GM12874 (cell line): ENCODE measurements at regions not wholly inside any gene's neighbourhood (a gene's known extent, or its start where the extent isn't known, plus 50 kb on each side); places are given as distances from the start of the nearest gene placed in this dataset.

Experiments used
- TF ChIP-seq, protein P1 (sequence below): IDR thresholded peaks from 2 replicates; pipeline ENCODE4 v1.5.1; 2011; ENCODE audit warnings: low read depth, mild to moderate bottlenecking, control low read depth, low read length, moderate library complexity; ENCODE audit not compliant: insufficient read depth

- TF ChIP-seq, protein P1, sequence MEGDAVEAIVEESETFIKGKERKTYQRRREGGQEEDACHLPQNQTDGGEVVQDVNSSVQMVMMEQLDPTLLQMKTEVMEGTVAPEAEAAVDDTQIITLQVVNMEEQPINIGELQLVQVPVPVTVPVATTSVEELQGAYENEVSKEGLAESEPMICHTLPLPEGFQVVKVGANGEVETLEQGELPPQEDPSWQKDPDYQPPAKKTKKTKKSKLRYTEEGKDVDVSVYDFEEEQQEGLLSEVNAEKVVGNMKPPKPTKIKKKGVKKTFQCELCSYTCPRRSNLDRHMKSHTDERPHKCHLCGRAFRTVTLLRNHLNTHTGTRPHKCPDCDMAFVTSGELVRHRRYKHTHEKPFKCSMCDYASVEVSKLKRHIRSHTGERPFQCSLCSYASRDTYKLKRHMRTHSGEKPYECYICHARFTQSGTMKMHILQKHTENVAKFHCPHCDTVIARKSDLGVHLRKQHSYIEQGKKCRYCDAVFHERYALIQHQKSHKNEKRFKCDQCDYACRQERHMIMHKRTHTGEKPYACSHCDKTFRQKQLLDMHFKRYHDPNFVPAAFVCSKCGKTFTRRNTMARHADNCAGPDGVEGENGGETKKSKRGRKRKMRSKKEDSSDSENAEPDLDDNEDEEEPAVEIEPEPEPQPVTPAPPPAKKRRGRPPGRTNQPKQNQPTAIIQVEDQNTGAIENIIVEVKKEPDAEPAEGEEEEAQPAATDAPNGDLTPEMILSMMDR: no peak
Observed at GRCh38 chr2:216754336-216754735, 59.0 kb upstream of the IGFBP5 start.

DNA sequence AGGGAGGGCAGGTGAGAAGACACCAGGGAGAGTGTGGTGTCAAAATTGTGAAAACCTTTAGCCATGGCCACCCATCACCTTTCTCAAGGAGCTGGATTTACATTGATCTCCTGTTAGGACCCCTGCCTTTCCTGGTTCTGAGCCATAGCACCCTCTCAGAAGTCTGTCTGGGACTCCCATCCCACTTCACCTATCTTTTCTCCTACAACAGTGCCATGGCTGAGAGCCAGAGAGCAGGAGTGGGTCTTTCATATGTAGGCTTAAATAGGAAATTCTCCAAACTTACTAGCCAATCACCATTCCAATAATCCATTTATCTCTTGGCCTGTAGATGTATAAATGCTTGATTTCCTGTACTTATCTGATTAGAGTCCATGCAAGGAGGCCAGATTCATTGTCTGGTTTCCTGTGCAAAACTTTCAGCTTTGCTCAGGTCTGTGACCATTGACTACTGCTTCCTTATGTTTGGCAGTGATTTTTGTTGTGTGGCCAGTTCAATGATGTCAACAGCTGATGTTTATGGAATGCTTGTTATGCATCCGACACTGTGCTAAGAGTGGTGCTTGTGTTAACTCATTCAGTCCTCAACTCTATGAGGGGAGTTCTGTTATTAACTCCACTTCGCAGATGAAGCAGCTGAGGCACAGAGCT lies 57.6 kb upstream of the IGFBP5 start:
- TF ChIP-seq, protein P1: no peak

- TF ChIP-seq, protein P1: 0 out of 2 replicates have a peak, but pooled peaks have one; percentile 18
Observed at GRCh38 chr2:216746268-216746667, 50.9 kb upstream of the IGFBP5 start.

GRCh38 chr2:216745453-216745852 lies 50.1 kb upstream of the IGFBP5 start:
- TF ChIP-seq, protein P1: no peak
